ENCODE measurements at regions not wholly inside any gene's neighbourhood (a gene's known extent, or its start where the extent isn't known, plus 50 kb on each side); places are given as distances from the start of the nearest gene placed in this dataset.
"Not testable (repeated sequence)": the region's sequence is repeated elsewhere in the genome, so short reads cannot be mapped to it uniquely, and the experiment has no call there.

DNA sequence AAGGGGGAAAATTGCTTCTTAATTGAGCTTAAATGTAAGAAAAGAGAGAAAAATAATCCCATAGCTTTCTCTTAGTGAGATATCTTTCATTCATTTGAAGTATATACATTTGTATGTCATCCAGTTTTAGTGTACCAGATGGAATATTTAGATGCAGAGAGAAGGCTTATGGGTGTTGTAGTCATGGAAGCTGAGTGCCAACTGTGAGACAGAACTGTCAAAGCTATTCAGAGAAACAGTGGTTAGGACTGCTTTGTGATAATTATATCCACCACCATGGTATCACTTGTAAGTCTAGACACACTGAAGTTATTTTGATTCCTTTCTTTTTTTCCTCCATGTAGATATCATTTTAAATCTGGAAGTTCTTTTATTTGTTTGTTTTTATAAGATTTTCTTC is 524.3 kb upstream of the EPHA7 start:
- DNase-seq (ENCODE audit: low spot score): no peak

DNA sequence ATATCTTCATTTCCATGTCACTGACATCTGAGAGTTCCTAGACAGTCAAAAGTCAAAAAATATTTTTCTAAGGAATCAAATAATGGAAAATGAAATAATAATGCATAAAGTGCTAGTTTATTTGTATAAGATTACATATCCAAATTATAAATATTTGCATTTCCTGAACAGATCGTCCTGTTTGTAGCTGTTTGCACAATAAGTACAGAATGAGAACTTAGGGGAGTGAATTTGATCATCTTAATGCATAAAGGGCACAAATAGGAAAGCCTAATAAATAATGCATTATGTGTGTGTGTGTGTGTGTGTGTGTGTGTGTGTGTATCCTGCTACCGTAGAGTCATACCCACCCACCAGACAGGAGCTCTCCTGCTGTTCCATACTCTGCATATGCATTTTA is 521.0 kb upstream of the EPHA7 start:
- no peak for DNase-seq (ENCODE audit: low spot score)

GRCh38 chr6:93932175-93932574 is 512.8 kb upstream of the EPHA7 start:
- no peak for DNase-seq (ENCODE audit: low spot score)

GRCh38 chr6:93927731-93928130 is 508.4 kb upstream of the EPHA7 start:
- no peak for DNase-seq (ENCODE audit: low spot score)

GRCh38 chr6:93919365-93919764 is 500.0 kb upstream of the EPHA7 start:
- DNase-seq (ENCODE audit: low spot score): no peak

GRCh38 chr6:93918258-93918657 is 498.9 kb upstream of the EPHA7 start:
- no peak for DNase-seq (ENCODE audit: low spot score)

DNA sequence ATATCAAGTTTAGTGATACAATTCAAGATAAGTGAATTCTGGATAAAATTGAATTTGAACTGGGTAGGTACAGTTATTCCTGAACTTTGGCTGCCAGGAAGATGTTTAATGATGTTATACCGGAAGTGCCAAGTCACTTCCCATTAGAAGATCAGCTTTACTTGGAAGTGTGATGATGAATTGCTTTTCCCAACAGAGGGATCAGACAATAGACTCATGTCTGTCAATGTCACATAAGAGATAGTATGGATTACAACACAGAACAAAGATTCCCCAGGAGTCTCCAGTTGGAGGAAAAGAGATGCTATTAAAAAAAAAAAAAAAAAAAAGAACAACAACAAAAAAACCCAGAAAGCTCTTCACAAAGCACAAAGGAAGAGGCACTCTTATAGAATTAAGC is 497.9 kb upstream of the EPHA7 start:
- no peak for DNase-seq (ENCODE audit: low spot score)

DNA sequence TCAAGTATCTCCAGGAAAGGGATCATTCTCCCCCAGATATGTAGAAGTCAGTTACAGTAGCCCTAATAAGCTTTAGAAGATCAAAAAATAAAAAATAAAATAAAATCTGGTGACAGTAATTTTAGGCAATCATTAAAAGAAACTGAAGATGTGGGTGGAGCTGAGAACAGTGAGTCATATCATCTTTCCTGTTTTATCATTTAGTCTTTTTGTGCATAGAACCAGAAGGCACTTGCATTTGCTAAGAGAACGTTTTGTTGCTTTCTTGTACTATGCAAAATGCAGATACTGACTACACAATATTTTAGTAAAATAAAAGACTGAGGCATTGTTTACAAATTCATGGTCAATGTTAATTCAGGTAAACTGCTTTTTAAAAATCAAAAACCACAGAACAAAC is 497.4 kb upstream of the EPHA7 start:
- no peak for DNase-seq (ENCODE audit: low spot score)

- DNase-seq (ENCODE audit: low spot score): no peak
These were observed 496.6 kb upstream of the EPHA7 start for GRCh38 chr6:93915961-93916360.

GRCh38 chr6:93902517-93902916 is 483.2 kb upstream of the EPHA7 start:
- DNase-seq (ENCODE audit: low spot score): no peak

GRCh38 chr6:93900142-93900541 is 480.8 kb upstream of the EPHA7 start:
- no peak for DNase-seq (ENCODE audit: low spot score)

DNA sequence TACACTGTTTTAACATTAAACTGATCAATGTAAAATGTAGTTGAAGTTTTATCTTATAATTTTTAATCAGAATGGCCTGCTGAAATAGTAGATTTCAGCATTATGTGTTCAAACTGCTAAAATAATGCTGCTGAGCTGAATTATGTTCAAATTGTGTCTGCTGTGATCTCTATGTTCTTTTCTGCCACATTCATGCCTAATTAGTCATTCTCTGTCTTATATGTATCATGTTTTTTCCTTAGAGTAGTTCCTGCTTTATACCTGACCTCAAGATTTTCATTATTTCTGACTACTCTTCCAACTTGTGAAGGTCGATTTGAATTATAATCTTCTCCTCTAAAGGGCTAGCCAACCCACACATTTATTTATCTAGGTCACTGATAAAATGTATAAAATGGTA is 476.7 kb upstream of the EPHA7 start:
- DNase-seq (ENCODE audit: low spot score): no peak

DNA sequence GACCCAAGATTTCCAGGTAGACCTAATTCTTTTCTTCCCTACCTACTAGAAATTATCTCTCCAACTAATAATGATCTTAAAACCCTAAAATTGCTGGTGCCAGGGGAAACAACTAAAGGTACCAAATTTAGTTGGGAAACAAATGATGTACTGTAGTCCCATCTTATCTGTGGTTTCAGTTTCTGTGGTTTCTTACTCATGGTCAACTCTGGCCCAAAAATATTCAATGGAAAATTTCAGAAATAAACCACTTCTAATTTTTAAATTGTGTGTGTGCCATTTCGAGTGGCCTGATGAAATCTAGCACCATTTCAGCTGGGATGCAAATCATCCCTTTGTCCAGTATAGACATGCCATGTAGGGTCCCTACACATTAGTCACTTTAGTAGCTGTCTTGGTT is 475.2 kb upstream of the EPHA7 start:
- DNase-seq (ENCODE audit: low spot score): no peak

DNA sequence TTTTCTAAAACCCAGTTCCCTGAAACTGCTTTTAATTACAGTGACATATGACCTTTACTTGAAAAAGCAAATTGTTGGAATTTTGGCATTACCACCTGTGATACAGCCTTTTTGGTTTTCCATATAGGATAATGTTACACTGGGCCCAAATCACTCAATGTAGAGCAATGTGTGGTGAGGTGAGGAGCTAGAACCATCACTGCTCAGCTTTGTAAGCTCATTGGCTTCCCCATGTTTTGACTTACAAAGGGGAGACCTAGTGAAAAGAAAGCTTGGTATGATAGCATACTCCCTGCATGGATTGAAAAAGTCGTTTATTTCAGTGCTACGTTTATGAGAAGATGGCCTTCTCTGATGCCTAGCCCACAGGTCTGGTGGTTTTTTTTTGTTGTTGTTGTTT is 470.4 kb upstream of the EPHA7 start:
- DNase-seq (ENCODE audit: low spot score): no peak

GRCh38 chr6:93886416-93886815 is 467.1 kb upstream of the EPHA7 start:
- no peak for DNase-seq (ENCODE audit: low spot score)

- no peak for DNase-seq (ENCODE audit: low spot score)
These were observed 440.6 kb upstream of the EPHA7 start for GRCh38 chr6:93859971-93860370.

DNA sequence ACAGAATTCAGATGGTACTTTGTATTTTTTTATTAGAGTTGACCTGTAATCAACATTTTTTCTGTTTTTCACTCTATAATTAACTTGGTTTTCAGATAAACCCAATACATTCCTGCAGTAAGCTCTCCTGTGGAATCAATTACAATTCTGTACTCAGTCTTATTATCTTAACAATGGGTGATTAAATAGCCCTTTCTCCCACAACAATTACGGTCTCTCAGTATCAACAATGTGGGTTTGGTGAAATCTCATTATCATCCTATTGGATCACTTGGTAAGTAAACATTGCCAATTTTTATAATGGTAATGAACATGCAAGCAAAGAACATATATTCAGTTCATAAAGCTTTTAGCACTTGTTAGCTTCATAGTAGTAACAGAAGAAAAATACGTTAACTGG is 438.9 kb upstream of the EPHA7 start:
- DNase-seq (ENCODE audit: low spot score): no peak

DNA sequence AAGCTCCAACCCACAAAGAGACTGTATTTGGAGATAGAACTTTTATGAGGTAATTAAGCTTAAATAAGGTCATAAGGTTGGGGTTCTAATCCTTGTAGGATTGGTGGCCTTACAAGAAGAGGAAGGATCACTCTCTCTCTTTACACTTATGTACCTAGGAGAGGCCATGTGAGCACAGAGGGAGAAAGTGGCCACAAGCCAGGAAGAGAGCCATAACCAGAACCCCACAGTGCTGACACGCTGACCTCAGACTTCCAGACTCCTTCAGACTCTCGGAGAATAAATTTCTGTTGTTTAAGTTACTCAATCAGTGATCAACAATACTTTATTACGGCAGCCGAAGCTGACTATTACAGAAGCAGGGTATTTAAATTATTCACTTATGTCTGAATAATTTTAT is 430.5 kb upstream of the EPHA7 start:
- no peak for DNase-seq (ENCODE audit: low spot score)

GRCh38 chr6:93848031-93848742 is 428.8 kb upstream of the EPHA7 start:
- DNase-seq (ENCODE audit: low spot score): no peak

DNA sequence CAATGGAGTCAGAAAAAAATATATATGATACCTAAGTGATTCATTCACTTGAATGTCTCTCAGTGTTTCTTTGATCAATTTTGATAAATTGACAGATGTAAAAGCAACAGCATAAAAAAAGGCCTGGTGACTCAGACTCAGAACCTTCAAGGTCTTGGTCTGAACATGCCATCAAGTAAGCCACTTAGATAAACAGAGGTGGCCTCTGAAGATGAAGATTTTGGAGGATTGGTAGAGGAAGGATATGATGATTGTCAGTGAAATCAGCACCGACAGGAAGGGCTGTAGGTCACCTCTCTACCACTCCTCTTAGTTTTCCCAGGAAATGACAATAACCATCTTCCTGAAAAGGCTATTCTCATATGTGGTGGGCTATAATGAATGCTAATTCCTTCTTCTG is 422.8 kb upstream of the EPHA7 start:
- DNase-seq (ENCODE audit: low spot score): no peak

- not testable (repeated sequence) for DNase-seq (ENCODE audit: low spot score)
These were observed 416.2 kb upstream of the EPHA7 start for GRCh38 chr6:93835451-93836145.

DNA sequence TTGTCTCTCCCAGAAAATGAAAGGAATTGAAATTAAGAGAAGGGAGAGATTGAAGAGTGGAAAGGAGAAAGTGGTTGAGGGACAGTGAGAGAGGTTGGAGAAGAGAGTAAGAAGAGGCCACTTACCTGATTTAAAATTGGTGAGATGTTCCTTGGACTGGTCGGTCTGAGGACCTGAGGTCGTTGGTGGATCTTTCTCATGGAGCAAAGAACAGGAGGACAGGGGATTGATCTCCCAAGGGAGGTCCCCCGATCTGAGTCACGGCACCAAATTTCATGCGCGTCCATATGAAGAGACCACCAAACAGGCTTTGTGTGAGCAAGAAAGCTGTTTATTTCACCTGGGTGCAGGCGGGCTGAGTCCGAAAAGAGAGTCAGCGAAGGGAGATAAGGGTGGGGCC is 415.7 kb upstream of the EPHA7 start:
- not testable (repeated sequence) for DNase-seq (ENCODE audit: low spot score)

- not testable (repeated sequence) for DNase-seq (ENCODE audit: low spot score)
These were observed 414.0 kb upstream of the EPHA7 start for GRCh38 chr6:93833326-93833725.

- DNase-seq (ENCODE audit: low spot score): not testable (repeated sequence)
These were observed 410.4 kb upstream of the EPHA7 start for GRCh38 chr6:93829757-93830156.
